HEK293T (cell line): ENCODE measurements at regions not wholly inside any gene's neighbourhood (a gene's known extent, or its start where the extent isn't known, plus 50 kb on each side); places are given as distances from the start of the nearest gene placed in this dataset.

ENCODE experiments used
- ARNT ChIP-seq: fragments of 450-650 bp; IDR thresholded peaks from 2 replicates; pipeline ENCODE4 v1.6.1; 2017; ENCODE audit warnings: mild to moderate bottlenecking
- BHLHE40 ChIP-seq: fragments of 450-650 bp; IDR thresholded peaks from 2 replicates; pipeline ENCODE4 v1.6.1; 2016; ENCODE audit warnings: mild to moderate bottlenecking, moderate library complexity, borderline replicate concordance
- CTBP1 ChIP-seq: fragments of 450-650 bp; IDR thresholded peaks from 2 replicates; pipeline ENCODE4 v1.6.1; 2016; ENCODE audit warnings: borderline replicate concordance
- ELF4 ChIP-seq: fragments of 450-650 bp; IDR thresholded peaks from 2 replicates; pipeline ENCODE4 v1.6.1; 2017; ENCODE audit warnings: antibody characterized with exemption
- FOXA1 ChIP-seq: fragments of 450-650 bp; IDR thresholded peaks from 2 replicates; pipeline ENCODE4 v1.6.1; 2016; ENCODE audit warnings: mild to moderate bottlenecking
- FOXK2 ChIP-seq: fragments of 450-650 bp; IDR thresholded peaks from 2 replicates; pipeline ENCODE4 v1.6.1; 2016; ENCODE audit warnings: mild to moderate bottlenecking
- FOXM1 ChIP-seq: fragments of 450-650 bp; IDR thresholded peaks from 2 replicates; pipeline ENCODE4 v1.6.1; 2017; ENCODE audit warnings: mild to moderate bottlenecking, borderline replicate concordance
- HDGF ChIP-seq: fragments of 450-650 bp; IDR thresholded peaks from 2 replicates; pipeline ENCODE4 v1.6.1; 2017; ENCODE audit warnings: antibody characterized with exemption, borderline replicate concordance
- L3MBTL2 ChIP-seq: fragments of 450-650 bp; conservative IDR thresholded peaks from 2 replicates; pipeline ENCODE4 v1.6.1; 2016; ENCODE audit warnings: mild to moderate bottlenecking
- LEF1 ChIP-seq: fragments of 450-650 bp; IDR thresholded peaks from 2 replicates; pipeline ENCODE4 v1.6.1; 2017; ENCODE audit warnings: mild to moderate bottlenecking, borderline replicate concordance
- NFRKB ChIP-seq: fragments of 450-650 bp; IDR thresholded peaks from 2 replicates; pipeline ENCODE4 v1.6.1; 2016; ENCODE audit warnings: mild to moderate bottlenecking, moderate library complexity
- SP1 ChIP-seq: fragments of 450-650 bp; IDR thresholded peaks from 2 replicates; pipeline ENCODE4 v1.6.1; 2017
- SUZ12 ChIP-seq: fragments of 450-650 bp; IDR thresholded peaks from 2 replicates; pipeline ENCODE4 v1.6.1; 2016; ENCODE audit warnings: mild to moderate bottlenecking
- TARDBP ChIP-seq: fragments of 450-650 bp; IDR thresholded peaks from 2 replicates; pipeline ENCODE4 v1.6.1; 2016

DNA sequence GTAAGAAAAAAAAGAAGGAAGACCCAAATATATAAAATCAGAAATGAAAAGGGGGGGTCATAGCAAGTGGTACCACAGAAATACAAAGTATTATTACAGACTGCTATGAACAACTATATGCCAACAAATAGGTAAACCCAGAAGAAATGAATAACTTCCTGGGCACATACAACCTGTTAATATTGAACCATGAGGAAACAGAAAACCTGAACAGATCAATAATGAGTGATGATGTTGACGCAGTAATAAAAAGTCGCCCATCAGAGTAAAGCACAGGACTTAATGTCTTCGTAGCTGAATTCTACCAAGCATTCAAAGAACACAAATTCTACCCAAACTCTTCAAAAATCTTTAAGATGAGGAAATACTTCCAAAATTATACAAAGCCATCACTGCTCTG lies 921.6 kb upstream of the SEMA6D start:
- TF ChIP-seq SP1 (no peak), FOXK2 (no peak), LEF1 (no peak), ARNT (no peak), TARDBP (no peak), FOXM1 (no peak), L3MBTL2 (no peak), HDGF (no peak), CTBP1 (no peak), SUZ12 (no peak), NFRKB (no peak), BHLHE40 (no peak), ELF4 (no peak), FOXA1 (no peak)
